NCI-H2196 (cell line): ENCODE measurements at regions not wholly inside any gene's neighbourhood (a gene's known extent, or its start where the extent isn't known, plus 50 kb on each side); places are given as distances from the start of the nearest gene placed in this dataset.

ENCODE experiments used
- DNase-seq: peaks from one replicate; lab custom pipeline; 2025; ENCODE audit not compliant: unreplicated experiment; lab: John Stamatoyannopoulos, UW

- DNase-seq = no peak
Measured at GRCh38 chr22:49452362-49452946, 375.2 kb downstream of the BRD1 start.

GRCh38 chr22:49451070-49451840 is 376.4 kb downstream of the BRD1 start:
- DNase-seq = no peak

GRCh38 chr22:49450498-49450897 is 377.2 kb downstream of the BRD1 start:
- no peak for DNase-seq

GRCh38 chr22:49449811-49450446 is 377.7 kb downstream of the BRD1 start:
- no peak for DNase-seq

- DNase-seq = no peak
Measured at GRCh38 chr22:49449377-49449776, 378.3 kb downstream of the BRD1 start.

- DNase-seq = no peak
Measured at GRCh38 chr22:49448526-49448925, 379.1 kb downstream of the BRD1 start.

GRCh38 chr22:49447837-49448236 is 379.8 kb downstream of the BRD1 start:
- DNase-seq = no peak

- DNase-seq = no peak
Measured at GRCh38 chr22:49446759-49447710, 380.6 kb downstream of the BRD1 start.

GRCh38 chr22:49446145-49446758 is 381.4 kb downstream of the BRD1 start:
- no peak for DNase-seq

GRCh38 chr22:49444781-49445180 is 382.9 kb downstream of the BRD1 start:
- DNase-seq = no peak

GRCh38 chr22:49440931-49441330 is 386.7 kb downstream of the BRD1 start:
- DNase-seq = no peak

GRCh38 chr22:49439373-49439772 is 388.3 kb downstream of the BRD1 start:
- DNase-seq = no peak

- DNase-seq = no peak
Measured at GRCh38 chr22:49437956-49438355, 389.7 kb downstream of the BRD1 start.

- no peak for DNase-seq
Measured at GRCh38 chr22:49437356-49437755, 390.3 kb downstream of the BRD1 start.

GRCh38 chr22:49436056-49436455 is 391.6 kb downstream of the BRD1 start:
- DNase-seq = no peak

GRCh38 chr22:49435596-49435995 is 392.1 kb downstream of the BRD1 start:
- DNase-seq = no peak

GRCh38 chr22:49433717-49434611 is 393.7 kb downstream of the BRD1 start:
- no peak for DNase-seq

GRCh38 chr22:49432897-49433443 is 394.7 kb downstream of the BRD1 start:
- no peak for DNase-seq

GRCh38 chr22:49432211-49432896 is 395.3 kb downstream of the BRD1 start:
- no peak for DNase-seq
